K562 (cell line): ENCODE measurements at regions not wholly inside any gene's neighbourhood (a gene's known extent, or its start where the extent isn't known, plus 50 kb on each side); places are given as distances from the start of the nearest gene placed in this dataset.
A peak's percentile ranks its signal among the peaks of the same experiment; 100 is the strongest.

Experiments
- ARID4B ChIP-seq: sonication (generic); formaldehyde crosslinking; IDR thresholded peaks from 2 replicates; pipeline ENCODE4 v1.8.0; 2022; ENCODE audit warnings: mild to moderate bottlenecking, missing genetic modification reagents
- BCOR ChIP-seq: fragments of 450-650 bp; IDR thresholded peaks from 2 replicates; pipeline ENCODE4 v1.6.1; 2016
- CBX5 ChIP-seq: IDR thresholded peaks from 2 replicates; pipeline ENCODE4 v1.6.1; 2014; ENCODE audit warnings: low read depth, borderline replicate concordance
- CTBP1 ChIP-seq: fragments of 450-650 bp; IDR thresholded peaks from 2 replicates; pipeline ENCODE4 v1.6.1; 2016; ENCODE audit warnings: borderline replicate concordance
- E2F6 ChIP-seq, 2 experiments: IDR thresholded peaks; 2 replicates each; pipeline ENCODE4 v1.6.1; 2011; ENCODE audit warnings: borderline replicate concordance in 1 of 2, control low read depth in 1 of 2, low read depth in 1 of 2, low read length in 1 of 2, mild to moderate bottlenecking in 1 of 2, mixed read lengths in 1 of 2, moderate library complexity in 1 of 2; ENCODE audit not compliant: insufficient read depth in 1 of 2, insufficient read length in 1 of 2, poor library complexity in 1 of 2, severe bottlenecking in 1 of 2; ENCODE audit errors: extremely low read depth in 1 of 2
- EP400 ChIP-seq: fragments of 450-650 bp; IDR thresholded peaks from 2 replicates; pipeline ENCODE4 v1.6.1; 2017; ENCODE audit warnings: antibody characterized with exemption, mild to moderate bottlenecking, moderate library complexity
- GMEB1 ChIP-seq: fragments of 250-450 bp; sonication (Bioruptor Pico); IDR thresholded peaks from 2 replicates; pipeline ENCODE4 v1.4.0; 2020; ENCODE audit warnings: mild to moderate bottlenecking
- HMGN3 ChIP-seq: IDR thresholded peaks from 2 replicates; pipeline ENCODE4 v1.6.1; 2011; ENCODE audit warnings: borderline replicate concordance, low read depth, mild to moderate bottlenecking, mixed read lengths, low read length; ENCODE audit not compliant: insufficient read length; ENCODE audit errors: extremely low read depth
- LARP7 ChIP-seq: fragments of 450-650 bp; IDR thresholded peaks from 2 replicates; pipeline ENCODE4 v1.6.1; 2016
- MAZ ChIP-seq, 2 experiments: fragments of 450-650 bp in 1 of 2; sonication (generic) in 1 of 2; formaldehyde crosslinking; IDR thresholded peaks in 1 of 2; conservative IDR thresholded peaks in 1 of 2; 2 replicates each; pipeline versions ENCODE4 v1.4.0 to v1.5.0; 2020; ENCODE audit warnings: mild to moderate bottlenecking in 1 of 2, missing genetic modification reagents in 1 of 2
- TAF15 ChIP-seq: fragments of 200-400 bp; formaldehyde crosslinking; IDR thresholded peaks from 2 replicates; pipeline ENCODE4 v1.6.1; 2017; ENCODE audit warnings: mild to moderate bottlenecking, low read depth, low read length, moderate library complexity
- TCF3 ChIP-seq: sonication (generic); formaldehyde crosslinking; IDR thresholded peaks from 2 replicates; pipeline ENCODE4 v1.4.0; 2020; ENCODE audit warnings: mild to moderate bottlenecking, missing genetic modification reagents
- ZC3H4 ChIP-seq: sonication (generic); formaldehyde crosslinking; IDR thresholded peaks from 2 replicates; pipeline ENCODE4 v1.9.0; 2021; ENCODE audit warnings: missing genetic modification reagents, borderline replicate concordance
- ZNF347 ChIP-seq: fragments of 450-650 bp; formaldehyde crosslinking; IDR thresholded peaks from 2 replicates; pipeline ENCODE4 v1.4.0; 2020; ENCODE audit warnings: low read depth, mild to moderate bottlenecking, moderate library complexity
- ZNF398 ChIP-seq: fragments of 250-450 bp; sonication (Bioruptor Pico); IDR thresholded peaks from 2 replicates; pipeline ENCODE4 v1.8.0; 2021; ENCODE audit warnings: moderate library complexity, mild to moderate bottlenecking, inconsistent platforms
- ZNF408 ChIP-seq: fragments of 250-450 bp; sonication (Bioruptor Pico); IDR thresholded peaks from 2 replicates; pipeline ENCODE4 v1.4.0; 2020; ENCODE audit warnings: low read depth, mild to moderate bottlenecking, moderate library complexity
- ZSCAN29 ChIP-seq: fragments of 450-650 bp; IDR thresholded peaks from 2 replicates; pipeline ENCODE4 v1.6.1; 2017

GRCh38 chr1:65067491-65068201 is 80.4 kb upstream of the AK4 start (continued):
- TF ChIP-seq ARID4B (CRISPR knock-in tag) (peak; percentile 64; the same call in 1 of the 2 replicates), TCF3 (CRISPR knock-in tag) (no peak), MAZ (CRISPR knock-in tag; conservative IDR thresholded peaks at IDR 0.05 in 1 of 2, IDR thresholded peaks at IDR 0.05 in 1 of 2) (peak in 1 of 2 experiments; percentile 43; a peak in 1 of 4 replicates), HMGN3 (peak; percentile 42), BCOR (peak; percentile 51; the same call in 1 of the 2 replicates), ZNF408 (CRISPR knock-in tag) (no peak), TAF15 (no peak), ZSCAN29 (no peak), GMEB1 (no peak), ZNF347 (no peak), CBX5 (no peak), LARP7 (peak; percentile 70; the same call in 1 of the 2 replicates), ZNF398 (CRISPR knock-in tag) (no peak), EP400 (peak; percentile 91), ZC3H4 (peak; percentile 26; the same call in 1 of the 2 replicates), CTBP1 (peak; percentile 19; the same call in 1 of the 2 replicates), E2F6 (IDR thresholded peaks at IDR 0.05; ENCODE audit: borderline replicate concordance in 1 of 2, extremely low read depth in 1 of 2, insufficient read depth in 1 of 2, insufficient read length in 1 of 2, low read depth in 1 of 2, low read length in 1 of 2, poor library complexity in 1 of 2, severe bottlenecking in 1 of 2) (peak in 1 of 2 experiments; percentile 58)
